GM19238 (cell line): ENCODE measurements at regions not wholly inside any gene's neighbourhood (a gene's known extent, or its start where the extent isn't known, plus 50 kb on each side); places are given as distances from the start of the nearest gene placed in this dataset.

Experiments used
- DNase-seq: peaks from one replicate; pipeline ENCODE4 v3.0.0; 2011; ENCODE audit warnings: low spot score; ENCODE audit not compliant: insufficient read length

GRCh38 chr1:56442290-56442877, 137.0 kb downstream of the PLPP3 start:
- DNase-seq: no peak

DNA sequence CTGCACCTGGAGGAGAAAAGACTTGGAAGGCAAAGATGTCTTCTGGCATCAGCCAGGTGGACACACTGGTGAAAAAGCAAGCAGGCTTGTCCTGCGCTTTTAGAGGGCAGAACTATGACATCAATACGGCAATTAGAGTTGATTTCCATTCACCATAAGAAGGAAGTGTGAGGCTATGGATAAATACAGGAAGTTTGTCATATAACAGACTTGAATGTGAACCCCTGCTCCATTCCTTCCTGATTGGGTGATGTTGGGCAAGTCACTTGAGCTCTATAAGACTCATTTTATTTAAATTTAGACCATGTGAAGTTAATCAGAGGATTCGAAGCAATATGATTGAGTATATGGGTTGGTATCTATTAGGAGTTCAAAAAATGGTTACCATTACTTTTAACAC, 137.8 kb downstream of the PLPP3 start:
- no peak for DNase-seq

DNA sequence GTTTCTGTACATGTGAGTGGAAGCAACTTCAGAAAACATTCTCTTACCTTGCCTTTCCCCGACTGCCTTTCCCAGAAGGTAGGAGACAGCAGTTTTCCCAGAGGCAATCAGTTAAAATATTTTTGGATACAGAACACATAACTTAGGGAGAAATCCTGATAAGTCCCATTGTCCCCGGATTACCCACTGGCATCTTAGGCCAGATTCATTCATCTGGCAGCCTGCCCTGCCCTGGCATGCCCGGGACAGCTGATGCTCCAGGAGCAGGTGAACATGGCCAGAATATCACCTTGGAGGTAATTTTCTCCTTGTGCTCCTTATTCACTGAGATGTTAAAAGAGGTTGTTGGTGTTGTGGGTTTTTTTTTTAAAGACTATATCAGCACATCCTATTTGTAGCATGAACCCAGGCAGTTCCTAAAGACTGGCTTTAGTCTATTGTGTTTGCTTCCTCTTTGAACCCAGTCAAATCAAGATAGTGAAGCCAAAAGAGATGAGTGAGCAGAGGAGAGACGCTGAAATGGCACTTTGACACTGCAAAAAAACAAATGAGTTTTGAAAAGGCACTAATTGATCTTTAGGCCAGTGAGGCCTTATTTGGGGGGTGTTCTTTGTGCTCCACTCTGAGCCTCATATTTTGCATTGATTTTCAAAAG, 139.6 kb downstream of the PLPP3 start:
- no peak for DNase-seq

- DNase-seq: no peak
Measured at GRCh38 chr1:56438901-56439551, 140.3 kb downstream of the PLPP3 start.

GRCh38 chr1:56437959-56438358, 141.4 kb downstream of the PLPP3 start:
- no peak for DNase-seq

GRCh38 chr1:56436912-56437417, 142.4 kb downstream of the PLPP3 start:
- no peak for DNase-seq

DNA sequence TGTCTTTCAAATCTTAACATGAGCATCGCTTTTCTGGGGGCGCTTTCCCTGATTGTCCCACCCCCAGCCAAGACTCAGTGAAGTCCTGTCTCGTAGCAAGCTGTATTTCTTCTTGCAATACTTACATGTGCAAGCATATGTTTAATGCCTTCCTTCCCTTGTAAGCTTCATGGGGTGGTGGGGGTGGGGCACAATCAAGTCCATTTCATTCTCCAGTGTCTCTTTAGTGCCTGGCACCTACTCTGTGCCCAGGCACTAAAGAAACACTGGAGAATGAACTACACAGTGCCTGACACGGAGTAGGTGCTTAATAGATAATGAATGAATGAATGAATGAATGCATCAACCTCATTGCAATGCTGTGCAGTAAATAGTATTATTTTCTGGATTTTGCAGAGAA, 143.1 kb downstream of the PLPP3 start:
- DNase-seq: no peak

DNA sequence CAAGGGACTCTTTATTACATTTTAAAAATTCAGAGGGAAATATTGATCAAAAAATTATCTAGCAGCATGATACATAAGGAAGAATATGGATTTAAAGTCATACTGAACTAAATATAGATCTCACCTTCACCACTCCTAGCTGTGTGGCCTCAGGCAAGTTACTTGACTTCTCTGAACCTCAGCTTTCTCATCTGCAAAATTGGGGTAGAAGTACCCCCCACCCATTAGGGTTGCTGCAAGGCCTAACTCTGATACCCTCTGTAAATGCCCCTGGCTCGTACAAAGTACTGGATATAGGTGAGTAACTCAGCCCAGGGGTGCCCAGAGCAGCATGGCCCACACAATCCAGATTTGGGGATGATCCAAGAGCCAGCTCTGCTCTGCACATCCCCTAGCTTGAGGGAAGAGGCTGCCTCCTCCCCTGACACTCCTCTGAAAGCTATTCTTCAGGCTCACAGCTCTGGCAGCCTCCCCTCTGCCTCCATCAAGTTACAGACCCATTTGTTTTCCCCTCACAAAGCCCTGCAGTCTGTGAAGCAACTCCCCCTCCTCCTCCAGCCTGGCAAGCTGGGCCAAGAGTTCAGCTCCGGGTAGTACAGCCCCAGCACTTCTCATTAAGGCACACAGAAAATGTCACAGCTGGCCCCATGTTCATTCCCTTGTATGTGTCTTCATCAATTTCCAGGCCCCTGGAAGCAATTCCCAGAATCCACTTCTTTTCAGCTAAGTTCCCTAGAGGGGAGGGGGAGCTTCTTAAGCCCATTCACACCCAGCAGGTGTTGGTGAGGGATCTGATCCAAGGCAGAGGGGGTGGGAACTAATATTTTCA, 143.7 kb downstream of the PLPP3 start:
- no peak for DNase-seq

- no peak for DNase-seq
Measured at GRCh38 chr1:56434740-56435139, 144.6 kb downstream of the PLPP3 start.

GRCh38 chr1:56434025-56434424, 145.3 kb downstream of the PLPP3 start:
- DNase-seq: no peak

DNA sequence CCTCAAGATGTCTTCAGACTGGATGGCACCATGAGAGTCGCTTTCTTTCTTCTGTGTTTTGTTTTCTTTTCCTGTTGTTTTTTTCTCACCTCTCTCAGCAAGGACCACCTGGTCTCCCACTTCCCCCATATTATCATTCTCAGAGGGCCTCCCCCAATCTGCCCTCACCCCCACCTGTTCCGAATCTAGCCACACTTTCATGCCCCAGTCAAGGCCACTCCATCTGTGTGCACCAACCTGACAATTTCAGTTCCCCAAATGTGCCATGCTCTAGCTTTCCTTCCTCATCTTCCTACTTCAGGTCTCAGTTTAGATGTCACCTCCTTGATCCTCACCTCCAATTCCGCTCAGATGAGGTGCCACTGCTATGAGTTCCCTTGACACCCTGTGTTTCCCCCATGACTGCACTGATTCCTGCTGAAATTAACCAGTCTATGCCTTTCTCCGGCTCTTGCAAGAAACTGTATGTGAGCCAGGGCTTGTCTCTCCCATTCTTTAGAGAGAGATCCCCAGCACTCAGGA, 146.2 kb downstream of the PLPP3 start:
- DNase-seq: no peak

- DNase-seq: no peak
Measured at GRCh38 chr1:56432166-56432971, 147.0 kb downstream of the PLPP3 start.

DNA sequence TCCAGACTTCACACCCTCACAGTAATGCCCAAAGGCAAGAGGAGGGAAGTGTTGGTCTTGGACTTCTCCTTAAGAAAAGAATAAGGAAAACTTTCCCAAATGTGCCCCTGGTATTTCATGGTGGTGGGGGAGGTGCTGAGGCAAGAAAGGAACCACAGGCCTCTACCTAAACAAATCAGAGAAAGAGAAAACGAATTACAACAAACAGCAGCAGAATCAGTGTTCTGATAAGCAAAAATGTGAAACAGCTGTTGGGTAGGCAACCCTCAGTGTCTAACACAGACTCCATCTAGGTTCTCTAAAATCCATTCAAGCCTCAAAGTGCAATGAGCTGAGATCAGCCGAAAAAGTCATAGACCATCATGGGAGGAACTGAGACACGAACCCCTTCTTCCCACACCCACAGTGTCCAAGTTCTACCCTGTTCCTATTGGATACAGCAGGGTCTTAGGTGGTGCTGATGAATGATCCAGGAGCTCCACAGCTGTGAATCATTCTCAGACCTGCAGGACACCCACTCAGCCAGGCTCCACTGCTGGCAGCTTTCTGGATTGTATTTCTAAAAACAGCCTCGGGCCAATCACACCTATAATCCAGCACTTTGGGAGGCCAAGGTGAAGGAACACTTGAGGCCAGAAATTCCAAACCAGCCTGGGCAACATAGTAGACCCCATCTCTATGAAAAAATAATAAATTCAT, 149.1 kb downstream of the PLPP3 start:
- DNase-seq: no peak

- no peak for DNase-seq
Measured at GRCh38 chr1:56429288-56429687, 150.1 kb downstream of the PLPP3 start.

DNA sequence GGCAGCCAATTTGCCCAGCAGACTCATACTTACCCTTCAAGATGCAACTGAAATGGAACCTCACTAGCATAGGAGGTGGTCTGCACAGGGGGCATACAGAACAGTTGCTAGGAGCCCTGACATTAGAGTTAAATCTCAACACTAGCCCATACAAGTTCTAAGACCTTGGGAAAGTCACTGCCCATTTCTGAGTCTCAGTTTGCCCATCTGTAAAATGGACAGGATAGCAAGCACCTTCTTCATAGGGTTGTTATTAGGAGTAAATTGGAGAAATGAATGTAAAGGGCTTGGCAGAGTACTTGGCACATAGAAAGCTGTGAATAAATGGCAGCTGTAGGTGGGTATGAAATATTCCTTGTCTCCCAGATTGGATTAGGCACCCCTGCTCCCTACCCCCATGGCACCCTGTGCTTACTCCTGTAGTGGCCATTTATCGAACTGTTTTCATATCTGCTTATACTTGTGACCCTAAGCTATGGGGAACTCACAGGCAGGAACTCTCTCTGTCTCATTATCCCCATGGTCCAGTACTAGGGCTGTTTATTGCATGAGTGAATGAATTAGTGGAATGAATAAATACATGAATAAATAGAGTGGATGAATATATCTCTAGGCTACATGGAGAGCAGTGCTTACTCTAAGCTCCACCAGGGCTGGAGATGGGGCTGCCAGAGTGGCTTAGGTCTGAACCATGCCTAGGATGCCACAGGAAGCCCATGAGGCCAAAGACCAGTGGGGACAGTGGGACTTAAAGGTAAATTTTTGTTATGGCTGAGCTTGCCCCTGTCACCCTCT, 152.6 kb downstream of the PLPP3 start:
- DNase-seq: no peak

DNA sequence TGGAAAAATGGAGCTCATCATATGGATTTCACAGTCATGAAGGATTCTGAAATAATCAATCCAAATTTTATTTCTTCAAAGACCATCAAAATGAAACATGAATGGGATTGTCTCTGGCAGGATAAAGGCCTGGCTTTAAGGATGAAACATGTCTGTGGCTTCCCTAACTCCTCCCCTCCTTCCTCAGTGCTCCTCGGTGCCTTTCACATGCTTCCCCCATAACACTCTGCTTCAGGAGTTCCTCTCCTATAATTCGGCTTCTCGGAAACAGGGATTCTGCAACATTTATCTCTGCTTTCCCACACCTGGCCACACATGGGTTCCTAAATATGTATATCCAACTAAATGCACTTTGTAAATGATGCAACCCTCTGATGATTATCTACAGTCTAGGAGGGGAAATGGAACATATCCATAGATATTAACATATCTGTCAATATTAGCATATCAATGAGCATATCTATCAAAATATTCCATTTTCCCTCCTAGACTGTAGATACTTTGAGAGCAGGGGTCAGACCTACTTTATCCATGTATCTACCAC, 153.8 kb downstream of the PLPP3 start:
- DNase-seq: no peak

- DNase-seq: no peak
Measured at GRCh38 chr1:56424744-56425493, 154.4 kb downstream of the PLPP3 start.

DNA sequence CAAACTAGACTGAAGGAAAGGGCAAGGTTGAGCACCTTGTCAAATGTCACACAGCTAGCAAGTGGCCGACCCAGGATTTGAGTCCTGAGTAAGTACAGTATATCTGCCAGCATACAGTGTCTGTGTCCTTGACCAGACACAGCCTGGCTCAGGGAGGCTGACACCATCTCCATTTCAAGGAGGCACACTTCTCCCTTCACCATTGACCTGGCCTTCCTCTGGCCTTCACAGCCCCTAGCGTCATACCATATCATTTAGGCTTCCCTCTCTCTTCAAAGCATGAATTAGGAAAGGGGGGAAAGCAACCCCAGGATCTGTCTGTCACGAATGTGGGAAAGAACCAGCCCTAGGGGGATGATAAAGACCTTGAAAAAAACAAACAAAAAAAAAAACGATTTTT, 155.6 kb downstream of the PLPP3 start:
- no peak for DNase-seq
